Osteoblast (primary cell): ENCODE measurements at regions not wholly inside any gene's neighbourhood (a gene's known extent, or its start where the extent isn't known, plus 50 kb on each side); places are given as distances from the start of the nearest gene placed in this dataset.

Experiments
- DNase-seq: peaks from one replicate; pipeline ENCODE4 v3.0.0; 2011; ENCODE audit warnings: low spot score, mixed read lengths; ENCODE audit not compliant: insufficient read length; ENCODE audit errors: missing footprints
- H2AFZ ChIP-seq: 2 replicates; pipeline ENCODE4 v1.6.0; 2011; ENCODE audit warnings: mild to moderate bottlenecking, low read length
- H3K27ac ChIP-seq: 2 replicates; pipeline ENCODE4 v1.5.1; 2011; ENCODE audit warnings: mild to moderate bottlenecking, low read depth, low read length, moderate library complexity
- H3K27me3 ChIP-seq: 2 replicates; pipeline ENCODE4 v1.6.0; 2012; ENCODE audit warnings: mild to moderate bottlenecking, control low read depth, inconsistent platforms, low read length, moderate library complexity; ENCODE audit not compliant: insufficient read depth
- H3K36me3 ChIP-seq: 2 replicates; pipeline ENCODE4 v1.5.1; 2011; ENCODE audit warnings: mild to moderate bottlenecking, low read length, control low read depth, moderate library complexity; ENCODE audit not compliant: insufficient read depth
- H3K4me1 ChIP-seq: 2 replicates; pipeline ENCODE4 v1.5.1; 2011; ENCODE audit warnings: mild to moderate bottlenecking, low read length, control low read depth, moderate library complexity; ENCODE audit not compliant: insufficient read depth
- H3K4me2 ChIP-seq: 2 replicates; pipeline ENCODE4 v1.6.0; 2011; ENCODE audit warnings: mild to moderate bottlenecking, low read length; ENCODE audit not compliant: insufficient read depth
- H3K4me3 ChIP-seq: fragments of 200-600 bp; sonication (generic); 3 replicates; pipeline ENCODE4 v1.5.1; 2012; ENCODE audit warnings: mild to moderate bottlenecking, low read length, inconsistent platforms; ENCODE audit not compliant: insufficient read depth
- H3K79me2 ChIP-seq: 2 replicates; pipeline ENCODE4 v1.6.0; 2012; ENCODE audit warnings: mild to moderate bottlenecking, low read length, control low read depth, inconsistent platforms; ENCODE audit not compliant: insufficient read depth
- H3K9me3 ChIP-seq: 2 replicates; pipeline ENCODE4 v1.5.1; 2011; ENCODE audit warnings: low read depth, low read length, control low read depth
- H4K20me1 ChIP-seq: 2 replicates; pipeline ENCODE4 v1.6.0; 2012; ENCODE audit warnings: mild to moderate bottlenecking, low read length, control low read depth; ENCODE audit not compliant: insufficient read depth
- CTCF ChIP-seq: IDR thresholded peaks from 2 replicates; pipeline ENCODE4 v1.5.1; 2011; ENCODE audit warnings: mild to moderate bottlenecking, low read depth, low read length, moderate library complexity; ENCODE audit errors: extremely low read depth

DNA sequence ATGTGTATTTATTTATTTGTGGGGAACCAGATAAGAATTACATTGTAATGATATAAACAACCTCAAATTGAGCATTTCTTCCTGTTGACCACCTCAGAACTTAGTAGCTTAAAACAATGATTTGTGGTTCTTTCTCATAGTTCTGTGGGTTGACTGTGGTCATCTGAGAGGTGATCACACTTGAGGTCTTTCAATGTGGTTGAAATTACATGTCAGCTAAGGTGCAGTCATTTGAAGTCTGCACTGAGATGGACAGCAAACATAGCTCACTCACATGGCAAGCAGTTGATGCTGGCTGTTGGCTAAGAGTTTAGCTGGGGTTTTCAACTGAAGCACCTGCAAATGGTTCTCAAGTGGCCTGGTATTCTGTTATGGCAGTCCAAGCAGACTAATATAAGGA is 436.7 kb upstream of the MAP3K7 start:
- Histone ChIP-seq H2AFZ (no peak overlapping the region), H3K4me3 (no peak overlapping the region), H4K20me1 (no peaks in the 10 kb centered on the region), H3K27me3 (no peaks in the 10 kb centered on the region), H3K4me1 (no peaks in the 10 kb centered on the region), H3K9me3 (no peaks in the 10 kb centered on the region), H3K36me3 (no peaks in the 10 kb centered on the region), H3K27ac (no peak overlapping the region), H3K4me2 (no peak overlapping the region), H3K79me2 (no peaks in the 10 kb centered on the region)
- DNase-seq, result no peak
- no peak for TF ChIP-seq CTCF

DNA sequence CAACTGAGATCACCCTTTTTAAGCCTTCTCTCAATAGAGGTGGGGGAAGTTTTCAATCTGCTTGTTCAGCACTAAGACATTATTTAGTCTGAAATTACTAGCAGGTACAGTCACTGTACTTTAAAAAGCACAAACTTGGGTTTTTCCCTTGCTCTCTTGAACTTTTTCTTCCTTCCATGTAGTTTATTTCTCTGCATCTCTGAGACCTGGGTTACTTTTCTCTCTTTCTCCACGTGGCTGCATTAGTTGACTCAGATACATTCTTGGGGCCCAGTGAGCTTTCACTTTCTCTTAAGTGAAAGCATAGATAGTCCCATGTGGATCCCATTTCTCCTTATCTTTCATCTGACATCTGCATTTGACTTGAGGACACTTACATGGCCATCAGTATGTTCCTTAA is 433.9 kb upstream of the MAP3K7 start:
- Histone ChIP-seq H3K4me3 (no peak overlapping the region), H2AFZ (no peak overlapping the region), H3K27ac (no peak overlapping the region), H3K27me3 (no peaks in the 10 kb centered on the region), H4K20me1 (no peaks in the 10 kb centered on the region), H3K79me2 (no peaks in the 10 kb centered on the region), H3K9me3 (no peaks in the 10 kb centered on the region), H3K4me1 (no peaks in the 10 kb centered on the region), H3K4me2 (no peak overlapping the region), H3K36me3 (no peaks in the 10 kb centered on the region)
- no peak for DNase-seq
- no peak for TF ChIP-seq CTCF

- Histone ChIP-seq H3K4me2 (no peak overlapping the region), H3K36me3 (no peaks in the 10 kb centered on the region), H4K20me1 (no peaks in the 10 kb centered on the region), H3K27me3 (no peaks in the 10 kb centered on the region), H3K4me1 (no peaks in the 10 kb centered on the region), H3K79me2 (no peaks in the 10 kb centered on the region), H3K27ac (no peak overlapping the region), H3K4me3 (no peak overlapping the region), H2AFZ (no peak overlapping the region), H3K9me3 (no peaks in the 10 kb centered on the region)
- TF ChIP-seq CTCF, result no peak
- DNase-seq, result no peak
Observed at GRCh38 chr6:91018586-91018985, 431.7 kb upstream of the MAP3K7 start.

- no peaks in the 10 kb centered on the region for H3K4me1 ChIP-seq
- no peak for TF ChIP-seq CTCF
- H3K36me3 ChIP-seq, result no peaks in the 10 kb centered on the region
- H3K4me3 ChIP-seq, result no peak overlapping the region
- no peak overlapping the region for H2AFZ ChIP-seq
- no peak overlapping the region for H3K27ac ChIP-seq
- DNase-seq, result no peak
- H3K27me3 ChIP-seq, result no peaks in the 10 kb centered on the region
- no peaks in the 10 kb centered on the region for H4K20me1 ChIP-seq
- H3K79me2 ChIP-seq, result no peaks in the 10 kb centered on the region
- no peaks in the 10 kb centered on the region for H3K9me3 ChIP-seq
- H3K4me2 ChIP-seq, result no peak overlapping the region
Observed at GRCh38 chr6:91013511-91013910, 426.6 kb upstream of the MAP3K7 start.
